Activated CD8-positive, alpha-beta memory T cell treated with anti-CD3 and anti-CD28 coated beads, Interleukin-2, amount 10 ng/mL, durations not matched to agents 7 days and 5 days (primary cell): ENCODE measurements at regions not wholly inside any gene's neighbourhood (a gene's known extent, or its start where the extent isn't known, plus 50 kb on each side); places are given as distances from the start of the nearest gene placed in this dataset.
"Not testable (repeated sequence)": the region's sequence is repeated elsewhere in the genome, so short reads cannot be mapped to it uniquely, and the experiment has no call there.

ENCODE experiments used
- ATAC-seq: fragments of 150-1000 bp; cut with Tn5 transposase; one replicate; pipeline ENCODE4 v1.10.0; 2021; ENCODE audit warnings: moderate library complexity
- CTCF ChIA-PET: fragments of 350-600 bp; sonication (Branson Sonifier 250); formaldehyde crosslinking; loops from one replicate; lab custom pipeline; 2021; ENCODE audit warnings: antibody characterized with exemption; lab: Charles Lee
- DNase-seq: peaks from one replicate; pipeline ENCODE4 v3.0.0-alpha.2; 2020
- H3K27ac Mint-ChIP-seq: one replicate; pipeline ENCODE4 v1.8.0; 2021; ENCODE audit warnings: mild to moderate bottlenecking, mixed read lengths
- H3K27me3 Mint-ChIP-seq: one replicate; pipeline ENCODE4 v1.8.0; 2021; ENCODE audit warnings: mixed read lengths
- H3K36me3 Mint-ChIP-seq: one replicate; pipeline ENCODE4 v1.8.0; 2021; ENCODE audit warnings: mild to moderate bottlenecking, mixed read lengths
- H3K4me1 Mint-ChIP-seq: one replicate; pipeline ENCODE4 v1.8.0; 2021; ENCODE audit warnings: mixed read lengths
- H3K4me3 Mint-ChIP-seq: one replicate; pipeline ENCODE4 v1.8.0; 2021; ENCODE audit warnings: mild to moderate bottlenecking, moderate library complexity, mixed read lengths
- H3K9me3 Mint-ChIP-seq: one replicate; pipeline ENCODE4 v1.8.0; 2022; ENCODE audit warnings: low read depth, mixed read lengths

- Mint-ChIP-seq H3K4me3 (no peak overlapping the region), H3K36me3 (no peaks in the 10 kb centered on the region), H3K27ac (no peak overlapping the region), H3K9me3 (no peaks in the 10 kb centered on the region), H3K27me3 (no peaks in the 10 kb centered on the region), H3K4me1 (peaks cover 17% of the 10 kb centered on the region)
- ATAC-seq (no peak), DNase-seq (no peak)
- CTCF ChIA-PET, result no interaction called here
Observed at GRCh38 chr3:177347611-177348010, 150.3 kb upstream of the TBL1XR1 start.

- Mint-ChIP-seq H3K27ac (no peak overlapping the region), H3K4me3 (no peak overlapping the region), H3K9me3 (peaks cover 2% of the 10 kb centered on the region), H3K4me1 (peaks cover 17% of the 10 kb centered on the region), H3K27me3 (peaks cover 3% of the 10 kb centered on the region), H3K36me3 (no peaks in the 10 kb centered on the region)
- DNase-seq (no peak), ATAC-seq (no peak)
- CTCF ChIA-PET, result no interaction called here
Observed at GRCh38 chr3:177348974-177349373, 151.7 kb upstream of the TBL1XR1 start.

- ATAC-seq (no peak), DNase-seq (no peak)
- CTCF ChIA-PET, result no interaction called here
- Mint-ChIP-seq H3K4me3 (no peak overlapping the region), H3K9me3 (peaks cover 2% of the 10 kb centered on the region), H3K27me3 (peaks cover 3% of the 10 kb centered on the region), H3K27ac (no peak overlapping the region), H3K4me1 (peaks cover 17% of the 10 kb centered on the region), H3K36me3 (no peaks in the 10 kb centered on the region)
Observed at GRCh38 chr3:177349384-177349783, 152.1 kb upstream of the TBL1XR1 start.

- Mint-ChIP-seq H3K9me3 (peaks cover 2% of the 10 kb centered on the region), H3K4me3 (no peak overlapping the region), H3K4me1 (peaks cover 14% of the 10 kb centered on the region), H3K27ac (no peak overlapping the region), H3K27me3 (peaks cover 3% of the 10 kb centered on the region), H3K36me3 (no peaks in the 10 kb centered on the region)
- DNase-seq (no peak), ATAC-seq (no peak)
- CTCF ChIA-PET, result no interaction called here
Observed at GRCh38 chr3:177350121-177350520, 152.8 kb upstream of the TBL1XR1 start.

GRCh38 chr3:177351206-177351605 is 153.9 kb upstream of the TBL1XR1 start:
- H3K4me1 Mint-ChIP-seq, result peaks cover 4% of the 10 kb centered on the region
- peaks cover 2% of the 10 kb centered on the region for H3K36me3 Mint-ChIP-seq
- CTCF ChIA-PET, result no interaction called here
- DNase-seq (no peak), ATAC-seq (no peak)
- no peak overlapping the region for H3K27ac Mint-ChIP-seq
- no peak overlapping the region for H3K4me3 Mint-ChIP-seq
- H3K9me3 Mint-ChIP-seq, result peaks cover 2% of the 10 kb centered on the region
- H3K27me3 Mint-ChIP-seq, result peaks cover 3% of the 10 kb centered on the region

GRCh38 chr3:177351757-177352158 is 154.5 kb upstream of the TBL1XR1 start:
- Mint-ChIP-seq H3K27ac (no peak overlapping the region), H3K4me1 (peaks cover 6% of the 10 kb centered on the region), H3K27me3 (peaks cover 3% of the 10 kb centered on the region), H3K36me3 (peaks cover 5% of the 10 kb centered on the region), H3K9me3 (peaks cover 2% of the 10 kb centered on the region), H3K4me3 (no peak overlapping the region)
- CTCF ChIA-PET, result no interaction called here
- ATAC-seq, result no peak
- DNase-seq, result no peak

- Mint-ChIP-seq H3K4me1 (peaks cover 4% of the 10 kb centered on the region), H3K36me3 (peaks cover 5% of the 10 kb centered on the region), H3K4me3 (no peak overlapping the region), H3K27me3 (peaks cover 3% of the 10 kb centered on the region), H3K9me3 (peaks cover 2% of the 10 kb centered on the region), H3K27ac (no peak overlapping the region)
- DNase-seq (no peak), ATAC-seq (no peak)
- CTCF ChIA-PET, result no interaction called here
Observed at GRCh38 chr3:177352424-177352823, 155.1 kb upstream of the TBL1XR1 start.

GRCh38 chr3:177353140-177353539 is 155.9 kb upstream of the TBL1XR1 start:
- peaks cover 2% of the 10 kb centered on the region for H3K9me3 Mint-ChIP-seq
- ATAC-seq (no peak), DNase-seq (no peak)
- H3K27me3 Mint-ChIP-seq, result peaks cover 3% of the 10 kb centered on the region
- CTCF ChIA-PET, result no interaction called here
- H3K4me1 Mint-ChIP-seq, result peaks cover 11% of the 10 kb centered on the region
- no peak overlapping the region for H3K4me3 Mint-ChIP-seq
- no peak overlapping the region for H3K27ac Mint-ChIP-seq
- H3K36me3 Mint-ChIP-seq, result peaks cover 5% of the 10 kb centered on the region

GRCh38 chr3:177353879-177354278 is 156.6 kb upstream of the TBL1XR1 start:
- H3K27me3 Mint-ChIP-seq, H3K36me3 Mint-ChIP-seq, ATAC-seq, H3K4me3 Mint-ChIP-seq, CTCF ChIA-PET, H3K27ac Mint-ChIP-seq, DNase-seq, H3K9me3 Mint-ChIP-seq: not testable (repeated sequence)
- peaks cover 19% of the 10 kb centered on the region for H3K4me1 Mint-ChIP-seq

- Mint-ChIP-seq H3K9me3 (peaks cover 2% of the 10 kb centered on the region), H3K4me1 (peaks cover 25% of the 10 kb centered on the region), H3K4me3 (no peak overlapping the region), H3K27me3 (peaks cover 3% of the 10 kb centered on the region), H3K27ac (no peak overlapping the region), H3K36me3 (peaks cover 6% of the 10 kb centered on the region)
- CTCF ChIA-PET, result no interaction called here
- DNase-seq (no peak), ATAC-seq (no peak)
Observed at GRCh38 chr3:177354466-177354865, 157.2 kb upstream of the TBL1XR1 start.

- DNase-seq (no peak), ATAC-seq (no peak)
- H3K4me3 Mint-ChIP-seq, result no peak overlapping the region
- no peak overlapping the region for H3K27ac Mint-ChIP-seq
- peaks cover 2% of the 10 kb centered on the region for H3K9me3 Mint-ChIP-seq
- H3K4me1 Mint-ChIP-seq, result peaks cover 39% of the 10 kb centered on the region
- CTCF ChIA-PET, result no interaction called here
- peaks cover 6% of the 10 kb centered on the region for H3K36me3 Mint-ChIP-seq
- peaks cover 3% of the 10 kb centered on the region for H3K27me3 Mint-ChIP-seq
Observed at GRCh38 chr3:177356113-177356512, 158.8 kb upstream of the TBL1XR1 start.

- H3K4me3 Mint-ChIP-seq, result no peak overlapping the region
- peak overlapping the region; percentile 16 for H3K27ac Mint-ChIP-seq
- H3K36me3 Mint-ChIP-seq, result peaks cover 6% of the 10 kb centered on the region
- CTCF ChIA-PET, result interaction anchor here (0.6 to 2.6 kb wide), 2 partner anchors 11 to 52 kb away, joined by 3 to 11 read pairs; no protein-coding TSS in a partner anchor
- peaks cover 42% of the 10 kb centered on the region for H3K4me1 Mint-ChIP-seq
- DNase-seq (no peak), ATAC-seq (no peak)
- H3K9me3 Mint-ChIP-seq, result peaks cover 2% of the 10 kb centered on the region
- H3K27me3 Mint-ChIP-seq, result peaks cover 3% of the 10 kb centered on the region
Observed at GRCh38 chr3:177356952-177357351, 159.7 kb upstream of the TBL1XR1 start.

- CTCF ChIA-PET, result interaction anchor here (0.6 to 2.6 kb wide), 4 partner anchors 12 to 159 kb away, joined by 3 to 11 read pairs (median 3); no protein-coding TSS in a partner anchor
- ATAC-seq (no peak), DNase-seq (no peak)
- Mint-ChIP-seq H3K27me3 (peaks cover 3% of the 10 kb centered on the region), H3K36me3 (peaks cover 6% of the 10 kb centered on the region), H3K4me1 (peaks cover 42% of the 10 kb centered on the region), H3K9me3 (peaks cover 2% of the 10 kb centered on the region), H3K4me3 (peak overlapping the region; percentile 68), H3K27ac (peak overlapping the region; percentile 92)
Observed at GRCh38 chr3:177357352-177358090, 160.2 kb upstream of the TBL1XR1 start.
